GM12878 (cell line): ENCODE measurements at regions not wholly inside any gene's neighbourhood (a gene's known extent, or its start where the extent isn't known, plus 50 kb on each side); places are given as distances from the start of the nearest gene placed in this dataset.

Source experiments
- CTCF ChIP-seq, 3 experiments: IDR thresholded peaks in 2 of 3; conservative IDR thresholded peaks in 1 of 3; 2 replicates each; pipeline ENCODE4 v1.5.1; 2011; ENCODE audit warnings: low read depth in 3 of 3, low read length in 3 of 3, mild to moderate bottlenecking in 3 of 3, control low read depth in 2 of 3, moderate library complexity in 2 of 3, inconsistent platforms in 1 of 3, mixed read lengths in 1 of 3; ENCODE audit not compliant: control insufficient read depth in 2 of 3, insufficient read depth in 1 of 3; ENCODE audit errors: extremely low read depth in 1 of 3
- E2F4 ChIP-seq: IDR thresholded peaks from 2 replicates; pipeline ENCODE4 v1.6.1; 2012; ENCODE audit warnings: low read depth, low read length, improper control_type of control experiment
- E4F1 ChIP-seq: fragments of 450-650 bp; IDR thresholded peaks from 2 replicates; pipeline ENCODE4 v1.6.1; 2018; ENCODE audit warnings: borderline replicate concordance, mild to moderate bottlenecking; ENCODE audit not compliant: partially characterized antibody
- RAD51 ChIP-seq: fragments of 450-650 bp; IDR thresholded peaks from 2 replicates; pipeline ENCODE4 v1.6.1; 2016; ENCODE audit warnings: moderate library complexity, mild to moderate bottlenecking, inconsistent platforms
- REST ChIP-seq: IDR thresholded peaks from 2 replicates; pipeline ENCODE4 v1.6.1; 2012; ENCODE audit warnings: mild to moderate bottlenecking, low read depth, low read length
- SMC3 ChIP-seq: IDR thresholded peaks from 2 replicates; pipeline ENCODE4 v1.6.1; 2011; ENCODE audit warnings: low read length, improper control_type of control experiment, borderline replicate concordance

GRCh38 chr5:119741691-119742090, 112.3 kb downstream of the FAM170A start:
- TF ChIP-seq REST (no peak), E2F4 (no peak), RAD51 (no peak), SMC3 (no peak), E4F1 (no peak), CTCF (IDR thresholded peaks at IDR 0.05 in 2 of 3, conservative IDR thresholded peaks at IDR 0.05 in 1 of 3; ENCODE audit: control insufficient read depth in 2 of 3, extremely low read depth in 1 of 3, insufficient read depth in 1 of 3, low read depth in 3 of 3, low read length in 3 of 3) (no peak)
